RWPE2 (cell line): ENCODE measurements at regions not wholly inside any gene's neighbourhood (a gene's known extent, or its start where the extent isn't known, plus 50 kb on each side); places are given as distances from the start of the nearest gene placed in this dataset.

Experiments used
- ATAC-seq: fragments of 200-7000 bp; cut with Tn5 transposase; 3 replicates; pipeline ENCODE4 v1.9.1; 2021; ENCODE audit warnings: low read depth
- DNase-seq: peaks from one replicate; pipeline ENCODE4 v3.0.0-alpha.2; 2020; ENCODE audit warnings: low spot score
- H3K27ac ChIP-seq: fragments of 450-650 bp; 2 replicates; pipeline ENCODE4 v1.5.1; 2017; ENCODE audit warnings: mild to moderate bottlenecking; ENCODE audit not compliant: poor library complexity, severe bottlenecking
- H3K27me3 ChIP-seq: fragments of 250-450 bp; sonication (Bioruptor Pico); 2 replicates; pipeline ENCODE4 v1.5.1; 2021; ENCODE audit warnings: mild to moderate bottlenecking, moderate library complexity; ENCODE audit not compliant: insufficient read depth, poor library complexity, severe bottlenecking
- H3K36me3 ChIP-seq: fragments of 250-450 bp; sonication (Bioruptor Pico); 2 replicates; pipeline ENCODE4 v1.5.1; 2020; ENCODE audit warnings: low read depth, mild to moderate bottlenecking, moderate library complexity
- H3K4me1 ChIP-seq: fragments of 250-450 bp; sonication (Bioruptor Pico); 2 replicates; pipeline ENCODE4 v1.5.1; 2021; ENCODE audit warnings: mild to moderate bottlenecking, moderate library complexity; ENCODE audit not compliant: insufficient read depth, poor library complexity, severe bottlenecking
- H3K4me3 ChIP-seq: fragments of 250-450 bp; sonication (Bioruptor Pico); 2 replicates; pipeline ENCODE4 v1.5.1; 2021; ENCODE audit warnings: mild to moderate bottlenecking, moderate library complexity; ENCODE audit not compliant: severe bottlenecking
- H3K9me3 ChIP-seq: fragments of 250-450 bp; sonication (Bioruptor Pico); 2 replicates; pipeline ENCODE4 v1.5.1; 2021; ENCODE audit warnings: mild to moderate bottlenecking, moderate library complexity; ENCODE audit not compliant: severe bottlenecking
- TF ChIP-seq, protein P1 (sequence below): fragments of 450-650 bp; IDR thresholded peaks from one replicate; pipeline ENCODE4 v1.5.1; 2017; ENCODE audit warnings: mild to moderate bottlenecking, moderate library complexity; ENCODE audit not compliant: poor library complexity, severe bottlenecking

DNA sequence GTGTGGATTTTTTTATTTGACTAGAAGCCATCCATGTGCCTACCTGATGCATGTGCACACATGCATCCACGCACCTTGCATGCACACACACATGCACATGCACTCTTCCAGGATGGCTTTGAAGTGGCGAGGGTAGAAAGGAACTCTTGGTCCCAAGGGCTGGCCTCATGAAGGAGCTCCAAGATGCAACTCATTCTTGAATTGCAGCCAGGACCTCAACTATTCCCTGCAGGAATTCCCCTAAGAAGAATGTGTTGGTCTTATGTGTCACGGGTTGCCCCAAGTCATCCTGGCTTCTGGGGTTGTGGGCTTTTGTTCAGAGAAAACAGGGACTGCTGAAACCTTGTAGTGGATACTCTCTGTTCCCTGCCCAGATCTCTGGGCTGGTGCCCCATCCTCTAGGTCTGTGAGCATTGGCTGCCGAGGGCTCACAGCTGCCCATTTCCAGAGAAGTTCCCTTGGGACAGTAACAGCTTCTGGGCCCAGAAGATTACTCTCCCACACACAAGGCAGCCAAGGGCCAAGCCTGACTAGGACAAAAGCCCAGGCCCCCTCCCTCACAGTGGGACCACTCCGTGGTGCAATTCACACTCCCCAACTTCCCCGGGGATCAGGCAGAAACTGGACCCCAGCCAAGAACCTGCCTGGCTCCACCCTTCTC is 137.6 kb downstream of the COPS8 start:
- no peak overlapping the region for H3K27ac ChIP-seq
- no peak overlapping the region for H3K4me3 ChIP-seq
- H3K27me3 ChIP-seq: no peaks in the 10 kb centered on the region
- ATAC-seq: peak; percentile 20; the same call in 1 of the 3 replicates
- TF ChIP-seq, protein P1, sequence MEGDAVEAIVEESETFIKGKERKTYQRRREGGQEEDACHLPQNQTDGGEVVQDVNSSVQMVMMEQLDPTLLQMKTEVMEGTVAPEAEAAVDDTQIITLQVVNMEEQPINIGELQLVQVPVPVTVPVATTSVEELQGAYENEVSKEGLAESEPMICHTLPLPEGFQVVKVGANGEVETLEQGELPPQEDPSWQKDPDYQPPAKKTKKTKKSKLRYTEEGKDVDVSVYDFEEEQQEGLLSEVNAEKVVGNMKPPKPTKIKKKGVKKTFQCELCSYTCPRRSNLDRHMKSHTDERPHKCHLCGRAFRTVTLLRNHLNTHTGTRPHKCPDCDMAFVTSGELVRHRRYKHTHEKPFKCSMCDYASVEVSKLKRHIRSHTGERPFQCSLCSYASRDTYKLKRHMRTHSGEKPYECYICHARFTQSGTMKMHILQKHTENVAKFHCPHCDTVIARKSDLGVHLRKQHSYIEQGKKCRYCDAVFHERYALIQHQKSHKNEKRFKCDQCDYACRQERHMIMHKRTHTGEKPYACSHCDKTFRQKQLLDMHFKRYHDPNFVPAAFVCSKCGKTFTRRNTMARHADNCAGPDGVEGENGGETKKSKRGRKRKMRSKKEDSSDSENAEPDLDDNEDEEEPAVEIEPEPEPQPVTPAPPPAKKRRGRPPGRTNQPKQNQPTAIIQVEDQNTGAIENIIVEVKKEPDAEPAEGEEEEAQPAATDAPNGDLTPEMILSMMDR: no peak
- H3K9me3 ChIP-seq: no peaks in the 10 kb centered on the region
- DNase-seq: no peak
- H3K4me1 ChIP-seq: peaks cover 8% of the 10 kb centered on the region
- no peaks in the 10 kb centered on the region for H3K36me3 ChIP-seq

DNA sequence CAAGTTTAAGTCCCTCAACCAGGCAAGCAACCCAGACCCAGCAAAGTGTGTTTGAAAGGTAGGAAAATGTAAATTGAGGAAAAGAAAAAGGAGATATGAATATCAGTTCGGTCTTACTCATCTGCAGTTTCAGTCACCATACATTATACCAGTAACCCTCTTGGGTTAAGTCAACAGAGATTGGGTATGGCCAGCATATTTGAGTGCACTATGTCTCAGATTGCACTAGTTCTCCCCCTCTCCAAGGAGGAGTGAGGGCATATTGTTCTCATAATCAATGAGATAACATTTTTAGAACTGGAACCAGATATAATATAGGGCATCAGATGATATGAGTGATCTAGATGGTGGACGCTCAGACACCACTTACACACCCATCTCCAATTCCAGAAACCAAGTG is 141.5 kb downstream of the COPS8 start:
- no peak overlapping the region for H3K27ac ChIP-seq
- peaks cover 8% of the 10 kb centered on the region for H3K4me1 ChIP-seq

DNA sequence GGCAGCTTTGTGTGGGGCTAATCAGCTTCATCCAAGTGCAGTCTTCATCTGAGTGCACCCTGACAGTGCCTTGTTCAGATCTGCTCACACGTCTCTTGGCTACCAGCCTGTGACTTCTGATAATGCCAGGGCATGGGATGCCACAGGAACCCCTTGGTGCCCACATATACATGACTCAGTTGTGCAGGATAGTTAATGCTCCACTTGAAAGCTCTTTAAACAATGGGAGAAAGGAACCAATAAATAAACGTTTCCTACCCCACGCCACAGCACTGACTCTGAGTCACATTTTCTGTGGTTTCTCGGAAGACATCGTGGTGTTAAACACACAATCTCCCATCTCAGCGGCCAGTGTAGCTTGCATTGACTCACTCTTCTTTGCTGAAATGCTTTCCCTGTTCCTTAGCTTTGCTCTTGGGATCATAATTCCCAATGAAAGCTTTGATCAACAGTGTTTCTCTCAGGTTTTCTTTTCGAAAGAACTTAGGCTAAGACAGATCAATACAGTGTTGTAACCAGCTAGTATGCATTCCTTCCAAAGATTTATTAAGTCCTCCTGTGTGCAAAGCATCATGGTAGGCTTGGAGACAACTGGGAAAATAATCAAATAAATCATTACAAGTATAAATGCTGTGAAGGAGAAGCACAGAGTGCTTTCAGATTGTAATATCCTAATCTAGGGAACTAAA is 142.0 kb downstream of the COPS8 start:
- Histone ChIP-seq H3K27me3 (no peaks in the 10 kb centered on the region), H3K4me3 (no peak overlapping the region), H3K4me1 (peaks cover 8% of the 10 kb centered on the region), H3K9me3 (no peaks in the 10 kb centered on the region), H3K36me3 (no peaks in the 10 kb centered on the region), H3K27ac (no peak overlapping the region)
- DNase-seq (no peak), ATAC-seq (peak; percentile 90)
- TF ChIP-seq, protein P1: no peak

More for the DNA sequence above, 141.5 kb downstream of the COPS8 start:
- no peaks in the 10 kb centered on the region for H3K36me3 ChIP-seq
- DNase-seq (no peak), ATAC-seq (no peak)
- TF ChIP-seq, protein P1: no peak
- no peaks in the 10 kb centered on the region for H3K9me3 ChIP-seq
- no peaks in the 10 kb centered on the region for H3K27me3 ChIP-seq
- H3K4me3 ChIP-seq: no peak overlapping the region

DNA sequence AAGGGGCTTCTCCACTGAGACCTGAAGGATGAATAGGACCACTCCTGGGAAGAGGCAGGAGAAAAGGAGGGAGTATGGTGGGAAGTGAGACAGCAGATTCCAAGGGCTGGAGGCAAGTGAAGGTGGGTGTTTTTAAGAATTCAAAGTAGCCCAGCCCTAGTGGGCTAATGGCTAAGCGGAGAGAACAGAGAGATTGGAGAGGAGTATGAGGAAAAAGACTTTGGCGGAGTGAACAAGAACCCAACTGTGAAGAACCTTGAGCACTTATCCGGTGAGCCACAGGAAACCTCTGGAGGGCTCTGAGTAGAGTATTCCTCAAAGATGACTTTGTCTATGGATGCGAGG is 142.6 kb downstream of the COPS8 start:
- Histone ChIP-seq H3K4me1 (peaks cover 8% of the 10 kb centered on the region), H3K9me3 (no peaks in the 10 kb centered on the region), H3K27ac (no peak overlapping the region), H3K27me3 (no peaks in the 10 kb centered on the region), H3K4me3 (no peak overlapping the region), H3K36me3 (no peaks in the 10 kb centered on the region)
- no peak for DNase-seq
- ATAC-seq: no peak
- TF ChIP-seq, protein P1: no peak

DNA sequence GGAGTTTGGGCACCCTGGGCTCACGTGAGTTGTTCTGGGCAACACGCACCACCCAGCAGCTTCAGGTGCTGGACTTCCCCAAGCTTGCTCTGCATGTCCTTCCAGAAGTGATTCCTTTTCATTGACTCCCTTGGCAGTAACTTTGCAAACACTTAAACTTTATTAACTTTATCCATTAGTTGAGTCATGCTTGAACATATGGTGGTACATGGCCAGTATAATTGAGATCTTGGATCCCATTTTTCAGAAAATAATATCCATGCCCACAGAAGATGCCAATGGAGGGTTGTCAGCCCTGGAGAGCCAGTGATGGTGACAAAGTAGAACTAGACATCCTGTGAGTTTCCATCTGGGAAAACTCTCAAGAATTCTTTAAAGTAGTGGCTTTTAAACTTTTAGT is 144.2 kb downstream of the COPS8 start:
- no peak overlapping the region for H3K27ac ChIP-seq
- ATAC-seq (no peak), DNase-seq (no peak)
- TF ChIP-seq, protein P1: no peak
- H3K4me1 ChIP-seq: peaks cover 8% of the 10 kb centered on the region
- H3K27me3 ChIP-seq: no peaks in the 10 kb centered on the region
- no peaks in the 10 kb centered on the region for H3K36me3 ChIP-seq
- H3K9me3 ChIP-seq: no peaks in the 10 kb centered on the region
- no peak overlapping the region for H3K4me3 ChIP-seq
